ENCODE measurements at regions not wholly inside any gene's neighbourhood (a gene's known extent, or its start where the extent isn't known, plus 50 kb on each side); places are given as distances from the start of the nearest gene placed in this dataset.
"Not testable (repeated sequence)": the region's sequence is repeated elsewhere in the genome, so short reads cannot be mapped to it uniquely, and the experiment has no call there.

DNA sequence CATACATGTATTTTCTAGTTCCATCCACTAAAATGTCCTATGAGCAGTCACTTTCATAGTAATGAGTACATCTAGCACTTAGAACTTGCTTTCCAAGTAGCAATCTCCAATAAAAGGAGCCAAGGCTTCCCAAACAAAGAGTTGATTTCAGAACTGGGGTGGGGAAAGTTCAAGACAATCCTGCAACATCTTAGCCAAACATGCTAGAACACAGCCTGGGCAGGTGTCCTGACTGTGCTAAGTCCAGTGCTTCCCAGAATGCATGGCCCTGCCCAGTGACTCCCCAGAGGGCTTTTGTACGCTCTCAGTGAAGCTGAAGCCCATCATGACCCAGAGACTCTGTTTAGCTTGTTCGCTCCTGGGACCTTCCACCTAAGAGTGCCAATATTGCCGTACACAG, 106.7 kb upstream of the UBAC2 start:
- Histone ChIP-seq H3K27me3 (ENCODE audit: control insufficient read depth, insufficient read depth, low read length) (no peaks in the 10 kb centered on the region), H3K27ac (ENCODE audit: low read length) (no peak overlapping the region), H3K4me1 (ENCODE audit: control insufficient read depth, insufficient read depth, low read length) (no peaks in the 10 kb centered on the region), H3K4me3 (ENCODE audit: low read length) (no peak overlapping the region), H3K9me3 (ENCODE audit: control insufficient read depth, low read depth, low read length) (no peaks in the 10 kb centered on the region), H3K36me3 (ENCODE audit: control insufficient read depth, insufficient read depth, low read length) (no peaks in the 10 kb centered on the region)
- DNase-seq: no peak
- WGBS (ENCODE audit: insufficient coverage, low lambda C conversion rate): no CpG with 5 or more reads among the region's 3 CpGs

DNA sequence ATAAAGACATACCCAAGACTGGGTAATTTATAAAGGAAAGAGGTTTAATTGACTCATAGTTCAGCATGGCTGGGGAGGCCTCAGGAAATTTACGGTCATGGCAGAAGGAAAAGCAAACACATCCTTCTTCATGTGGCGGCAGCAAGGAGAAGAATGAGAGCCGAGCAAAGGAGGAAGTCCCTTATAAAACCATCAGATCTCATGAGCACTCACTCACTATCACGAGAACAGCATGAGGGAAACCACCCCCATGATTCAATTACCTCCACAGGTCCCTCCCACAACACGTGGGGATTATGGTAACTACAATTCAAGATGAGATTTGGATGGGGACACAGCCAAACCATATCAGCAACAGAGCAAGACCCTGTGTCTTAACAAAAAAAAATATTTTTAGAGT, 98.8 kb upstream of the UBAC2 start:
- H3K27me3 ChIP-seq (ENCODE audit: control insufficient read depth, insufficient read depth, low read length); H3K36me3 ChIP-seq (ENCODE audit: control insufficient read depth, insufficient read depth, low read length); H3K4me3 ChIP-seq (ENCODE audit: low read length); H3K9me3 ChIP-seq (ENCODE audit: control insufficient read depth, low read depth, low read length); DNase-seq; H3K4me1 ChIP-seq (ENCODE audit: control insufficient read depth, insufficient read depth, low read length); H3K27ac ChIP-seq (ENCODE audit: low read length): not testable (repeated sequence)
- WGBS (ENCODE audit: insufficient coverage, low lambda C conversion rate): no CpG with 5 or more reads among the region's 5 CpGs

DNA sequence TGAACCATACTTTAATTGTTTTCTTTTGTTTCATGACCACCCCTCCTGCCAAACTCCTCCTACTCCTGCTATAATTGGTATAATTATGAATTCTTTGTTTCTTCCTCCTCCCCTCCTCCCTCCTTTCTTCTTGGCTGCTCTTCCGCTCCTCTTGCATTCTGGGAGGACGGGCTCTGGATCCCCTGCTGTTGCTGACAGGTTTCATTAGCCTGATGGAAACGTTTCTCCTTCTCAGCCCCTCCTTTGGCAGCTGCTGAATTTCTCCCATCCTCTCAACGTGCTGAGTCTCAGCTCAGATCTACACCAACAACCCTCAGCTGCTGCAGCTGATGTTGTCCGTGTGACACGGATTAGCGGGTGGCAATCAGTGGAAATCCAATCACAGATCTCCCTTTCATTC, 97.1 kb upstream of the UBAC2 start:
- Histone ChIP-seq H3K27me3 (ENCODE audit: control insufficient read depth, insufficient read depth, low read length) (peaks cover 5% of the 10 kb centered on the region), H3K27ac (ENCODE audit: low read length) (no peak overlapping the region), H3K4me1 (ENCODE audit: control insufficient read depth, insufficient read depth, low read length) (no peaks in the 10 kb centered on the region), H3K9me3 (ENCODE audit: control insufficient read depth, low read depth, low read length) (no peaks in the 10 kb centered on the region), H3K36me3 (ENCODE audit: control insufficient read depth, insufficient read depth, low read length) (no peaks in the 10 kb centered on the region), H3K4me3 (ENCODE audit: low read length) (no peak overlapping the region)
- 62% methylated on average over 2 of the region's 7 CpGs for WGBS (ENCODE audit: insufficient coverage, low lambda C conversion rate)
- no peak for DNase-seq

DNA sequence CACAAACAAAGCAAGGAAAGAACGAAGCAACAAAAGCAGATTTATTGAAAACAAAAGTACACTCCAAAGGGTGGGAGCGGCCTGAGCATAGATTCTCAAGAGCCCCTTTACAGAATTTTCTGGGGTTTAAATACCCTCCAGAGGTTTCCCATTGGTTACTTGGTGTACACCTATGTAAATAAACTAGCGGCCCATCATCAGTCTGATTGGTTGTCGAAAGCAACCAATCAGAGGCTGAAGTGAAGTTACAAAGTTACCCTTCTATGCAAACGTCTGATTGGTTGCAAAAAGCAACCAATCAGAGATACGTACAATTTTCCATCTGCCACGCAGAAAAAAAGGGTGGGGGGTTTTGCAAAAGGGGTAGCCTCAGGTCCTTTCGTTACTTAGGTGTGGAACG, 96.3 kb upstream of the UBAC2 start:
- H3K27ac ChIP-seq (ENCODE audit: low read length): no peak overlapping the region
- no peaks in the 10 kb centered on the region for H3K9me3 ChIP-seq (ENCODE audit: control insufficient read depth, low read depth, low read length)
- 100% methylated on average over 2 of the region's 9 CpGs for WGBS (ENCODE audit: insufficient coverage, low lambda C conversion rate)
- H3K36me3 ChIP-seq (ENCODE audit: control insufficient read depth, insufficient read depth, low read length): no peaks in the 10 kb centered on the region
- H3K4me3 ChIP-seq (ENCODE audit: low read length): no peak overlapping the region
- no peaks in the 10 kb centered on the region for H3K4me1 ChIP-seq (ENCODE audit: control insufficient read depth, insufficient read depth, low read length)
- no peak for DNase-seq
- peaks cover 5% of the 10 kb centered on the region for H3K27me3 ChIP-seq (ENCODE audit: control insufficient read depth, insufficient read depth, low read length)

DNA sequence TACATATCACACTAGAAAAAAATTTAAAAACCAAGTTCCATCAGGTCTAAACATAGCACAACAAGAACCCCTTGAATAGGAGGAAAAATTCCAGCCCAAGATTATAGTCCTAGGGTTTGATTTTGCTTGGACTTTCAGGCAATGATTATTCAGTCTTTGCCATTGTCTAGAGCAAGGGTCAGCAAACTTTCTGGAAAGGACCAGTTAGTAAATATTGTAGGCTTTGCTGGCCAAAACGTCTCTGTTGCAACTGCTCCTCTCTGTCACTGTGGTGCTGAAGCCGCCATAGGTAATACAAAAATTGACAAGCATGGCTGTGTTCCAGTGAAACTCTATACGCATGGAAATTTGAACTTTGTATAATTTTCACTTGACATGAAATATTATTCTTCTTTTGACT, 95.5 kb upstream of the UBAC2 start:
- no peaks in the 10 kb centered on the region for H3K9me3 ChIP-seq (ENCODE audit: control insufficient read depth, low read depth, low read length)
- peaks cover 5% of the 10 kb centered on the region for H3K27me3 ChIP-seq (ENCODE audit: control insufficient read depth, insufficient read depth, low read length)
- H3K36me3 ChIP-seq (ENCODE audit: control insufficient read depth, insufficient read depth, low read length): no peaks in the 10 kb centered on the region
- no peak for DNase-seq
- H3K27ac ChIP-seq (ENCODE audit: low read length): no peak overlapping the region
- no peak overlapping the region for H3K4me3 ChIP-seq (ENCODE audit: low read length)
- H3K4me1 ChIP-seq (ENCODE audit: control insufficient read depth, insufficient read depth, low read length): no peaks in the 10 kb centered on the region
- no CpG with 5 or more reads among the region's 3 CpGs for WGBS (ENCODE audit: insufficient coverage, low lambda C conversion rate)

DNA sequence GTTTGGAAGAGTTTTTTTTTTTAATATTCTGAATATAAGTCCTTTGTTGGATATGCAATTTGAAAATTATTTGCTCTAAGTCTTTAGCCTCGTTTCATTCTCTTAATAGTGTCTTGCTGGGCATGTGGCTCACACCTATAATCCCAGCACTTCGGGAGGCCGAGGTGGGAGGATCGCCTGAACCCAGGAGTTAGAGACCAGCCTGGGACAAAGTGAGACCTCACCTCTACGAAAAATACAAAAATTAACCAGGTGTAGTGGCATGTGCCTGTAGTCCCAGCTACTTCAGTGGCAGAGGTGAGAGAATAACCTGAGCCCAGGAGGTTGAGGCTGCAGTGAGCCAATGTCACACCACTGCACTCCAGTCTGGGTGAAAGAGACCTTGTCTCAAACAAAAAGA, 87.3 kb upstream of the UBAC2 start:
- H3K4me3 ChIP-seq (ENCODE audit: low read length): no peak overlapping the region
- H3K4me1 ChIP-seq (ENCODE audit: control insufficient read depth, insufficient read depth, low read length): no peaks in the 10 kb centered on the region
- no peaks in the 10 kb centered on the region for H3K36me3 ChIP-seq (ENCODE audit: control insufficient read depth, insufficient read depth, low read length)
- 50% methylated on average over 1 of the region's 5 CpGs for WGBS (ENCODE audit: insufficient coverage, low lambda C conversion rate)
- H3K27ac ChIP-seq (ENCODE audit: low read length): no peak overlapping the region
- no peak for DNase-seq
- H3K27me3 ChIP-seq (ENCODE audit: control insufficient read depth, insufficient read depth, low read length): no peaks in the 10 kb centered on the region
- no peaks in the 10 kb centered on the region for H3K9me3 ChIP-seq (ENCODE audit: control insufficient read depth, low read depth, low read length)

DNA sequence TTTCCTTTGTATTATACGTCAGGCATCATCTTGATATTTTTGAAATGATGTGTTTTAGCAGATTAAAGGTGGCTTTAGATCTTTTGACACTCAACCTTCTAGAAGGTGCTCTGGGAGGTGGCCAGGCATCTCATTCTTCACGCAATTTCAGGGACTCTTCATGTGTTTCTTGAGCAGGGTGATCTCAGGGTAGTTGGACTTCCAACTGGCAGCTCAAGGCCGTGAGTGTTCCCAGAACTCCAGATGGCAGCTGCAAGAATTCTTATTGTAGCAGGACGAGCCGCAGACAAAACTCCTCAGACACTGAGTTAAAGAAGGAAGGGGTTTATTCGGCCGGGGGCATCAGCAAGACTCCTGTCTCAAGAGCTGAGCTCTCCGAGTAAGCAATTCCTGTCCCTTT, 82.5 kb upstream of the UBAC2 start:
- H3K27me3 ChIP-seq (ENCODE audit: control insufficient read depth, insufficient read depth, low read length): peaks cover 2% of the 10 kb centered on the region
- no peaks in the 10 kb centered on the region for H3K4me1 ChIP-seq (ENCODE audit: control insufficient read depth, insufficient read depth, low read length)
- DNase-seq: no peak
- H3K36me3 ChIP-seq (ENCODE audit: control insufficient read depth, insufficient read depth, low read length): no peaks in the 10 kb centered on the region
- no peak overlapping the region for H3K4me3 ChIP-seq (ENCODE audit: low read length)
- H3K27ac ChIP-seq (ENCODE audit: low read length): no peak overlapping the region
- H3K9me3 ChIP-seq (ENCODE audit: control insufficient read depth, low read depth, low read length): no peaks in the 10 kb centered on the region
- whole genome bisulfite sequencing (ENCODE audit: insufficient coverage, low lambda C conversion rate): 100% methylated on average over 1 of the region's 8 CpGs

DNA sequence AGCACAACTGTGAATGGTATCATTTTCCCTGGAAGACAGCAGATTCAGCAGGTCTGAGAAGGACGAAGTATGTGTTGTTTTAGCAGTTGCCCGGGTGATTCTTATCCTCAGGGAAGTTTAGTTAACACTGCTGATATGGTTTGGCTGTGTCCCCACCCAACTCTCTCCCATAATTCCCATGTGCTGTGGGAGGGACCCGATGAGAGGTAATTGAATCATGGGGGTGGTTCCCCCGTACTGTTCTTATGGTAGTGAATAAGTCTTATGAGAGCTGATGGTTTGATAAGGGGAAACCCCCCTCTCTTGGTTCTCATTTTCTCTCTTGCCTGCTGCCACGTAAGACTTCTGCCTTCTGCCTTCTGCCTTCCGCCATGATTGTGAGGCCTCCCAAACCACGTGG, 81.0 kb upstream of the UBAC2 start:
- peak in 1 of 2 donors; percentile 29 for DNase-seq
- Histone ChIP-seq H3K36me3 (ENCODE audit: control insufficient read depth, insufficient read depth, low read length) (no peaks in the 10 kb centered on the region), H3K27ac (ENCODE audit: low read length) (no peak overlapping the region), H3K4me1 (ENCODE audit: control insufficient read depth, insufficient read depth, low read length) (no peaks in the 10 kb centered on the region), H3K27me3 (ENCODE audit: control insufficient read depth, insufficient read depth, low read length) (peaks cover 4% of the 10 kb centered on the region), H3K9me3 (ENCODE audit: control insufficient read depth, low read depth, low read length) (no peaks in the 10 kb centered on the region), H3K4me3 (ENCODE audit: low read length) (no peak overlapping the region)
- no CpG with 5 or more reads among the region's 7 CpGs for WGBS (ENCODE audit: insufficient coverage, low lambda C conversion rate)

DNA sequence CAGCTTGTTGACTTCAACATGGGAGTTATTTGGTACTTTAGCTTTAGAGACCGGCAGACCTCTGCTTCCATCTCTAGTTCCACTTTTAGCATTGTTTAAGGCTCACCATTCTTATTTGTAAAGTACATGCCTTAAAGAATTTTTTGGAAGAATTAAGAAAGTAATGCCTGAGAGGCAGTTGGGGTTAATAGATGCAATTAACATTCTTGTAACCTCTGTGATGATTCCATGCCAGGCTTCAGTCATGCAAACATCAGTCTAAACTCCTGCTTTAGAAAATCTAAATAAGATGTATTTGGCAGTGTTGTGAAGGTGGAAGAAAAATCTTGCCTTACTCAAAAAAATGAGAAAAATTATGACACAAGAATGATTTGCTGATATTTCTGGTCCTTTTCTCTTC, 79.9 kb upstream of the UBAC2 start:
- Histone ChIP-seq H3K4me1 (ENCODE audit: control insufficient read depth, insufficient read depth, low read length) (no peaks in the 10 kb centered on the region), H3K27ac (ENCODE audit: low read length) (no peak overlapping the region), H3K27me3 (ENCODE audit: control insufficient read depth, insufficient read depth, low read length) (peaks cover 4% of the 10 kb centered on the region), H3K9me3 (ENCODE audit: control insufficient read depth, low read depth, low read length) (no peaks in the 10 kb centered on the region), H3K4me3 (ENCODE audit: low read length) (no peak overlapping the region), H3K36me3 (ENCODE audit: control insufficient read depth, insufficient read depth, low read length) (no peaks in the 10 kb centered on the region)
- no peak for DNase-seq
- WGBS (ENCODE audit: insufficient coverage, low lambda C conversion rate): no CpG with 5 or more reads among the region's 1 CpG

DNA sequence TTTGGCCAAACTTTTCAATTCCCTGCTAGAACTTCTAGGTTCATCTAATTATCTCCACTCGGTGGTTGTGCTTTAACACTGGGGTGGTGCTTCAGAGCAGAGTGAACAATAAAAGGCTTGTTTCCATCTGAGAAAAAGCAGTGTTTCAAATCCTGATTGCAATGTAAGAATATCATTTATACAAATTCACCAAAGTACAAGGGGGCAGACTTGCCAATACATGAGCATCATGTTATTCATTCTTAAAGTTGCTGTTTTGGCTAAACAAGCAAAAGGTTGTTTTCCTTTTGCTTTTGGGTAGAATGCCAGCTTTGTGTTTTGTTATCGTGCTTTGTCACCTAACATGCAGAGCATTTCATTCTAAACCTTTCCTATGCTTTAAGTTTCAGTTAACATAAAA, 78.5 kb upstream of the UBAC2 start:
- no peaks in the 10 kb centered on the region for H3K36me3 ChIP-seq (ENCODE audit: control insufficient read depth, insufficient read depth, low read length)
- no peaks in the 10 kb centered on the region for H3K4me1 ChIP-seq (ENCODE audit: control insufficient read depth, insufficient read depth, low read length)
- no peak overlapping the region for H3K4me3 ChIP-seq (ENCODE audit: low read length)
- DNase-seq: no peak
- H3K27me3 ChIP-seq (ENCODE audit: control insufficient read depth, insufficient read depth, low read length): peaks cover 4% of the 10 kb centered on the region
- H3K9me3 ChIP-seq (ENCODE audit: control insufficient read depth, low read depth, low read length): no peaks in the 10 kb centered on the region
- no peak overlapping the region for H3K27ac ChIP-seq (ENCODE audit: low read length)
- no CpG with 5 or more reads among the region's 2 CpGs for WGBS (ENCODE audit: insufficient coverage, low lambda C conversion rate)

DNA sequence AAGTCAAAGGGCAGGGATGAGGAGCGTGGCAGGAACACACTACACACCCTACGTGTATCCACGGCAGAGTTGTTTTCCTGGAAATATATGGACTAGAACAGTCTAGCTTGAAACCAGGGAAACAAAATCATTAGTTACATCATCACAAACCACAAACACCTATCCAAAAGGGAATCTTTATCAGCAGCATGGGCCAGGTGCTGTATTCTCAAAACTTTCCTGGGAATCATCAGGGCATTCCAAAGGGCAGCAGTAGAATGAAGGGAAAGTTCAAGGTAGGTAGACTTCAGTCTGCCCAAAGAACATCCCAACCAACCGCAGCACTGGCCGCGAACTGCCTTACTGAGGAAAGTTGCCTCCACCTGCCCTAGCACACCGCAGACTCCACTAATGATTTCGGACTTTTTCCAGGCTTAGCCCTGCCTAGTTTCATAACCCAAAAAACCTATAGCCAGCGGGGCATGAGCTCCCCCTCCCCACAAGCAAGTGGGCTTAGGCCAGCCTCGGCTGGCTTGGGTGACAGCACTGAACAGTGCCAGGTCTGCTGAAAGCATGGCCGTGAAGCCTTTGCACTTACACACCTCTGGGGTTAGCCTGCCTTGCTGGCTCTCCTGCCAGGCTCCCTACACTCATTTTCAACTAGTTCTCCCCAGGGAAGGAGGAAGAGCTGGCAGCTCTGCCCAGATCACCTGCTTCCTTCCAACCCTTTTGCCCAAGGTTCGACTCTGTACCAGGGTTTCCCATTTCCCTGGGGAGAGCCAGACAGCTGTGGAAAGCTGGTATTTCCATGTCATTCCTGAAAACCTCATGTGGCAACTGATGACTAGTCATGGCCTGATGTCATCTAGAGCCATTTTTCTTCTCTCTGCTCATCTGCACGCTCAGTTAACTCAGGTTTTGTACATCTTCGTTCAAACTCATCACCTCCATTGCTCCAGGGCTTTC, 77.3 kb upstream of the UBAC2 start:
- DNase-seq: no peak
- WGBS (ENCODE audit: insufficient coverage, low lambda C conversion rate): 60% methylated on average over 1 of the region's 14 CpGs
- Histone ChIP-seq H3K36me3 (ENCODE audit: control insufficient read depth, insufficient read depth, low read length) (no peaks in the 10 kb centered on the region), H3K27ac (ENCODE audit: low read length) (no peak overlapping the region), H3K4me3 (ENCODE audit: low read length) (no peak overlapping the region), H3K9me3 (ENCODE audit: control insufficient read depth, low read depth, low read length) (no peaks in the 10 kb centered on the region), H3K4me1 (ENCODE audit: control insufficient read depth, insufficient read depth, low read length) (no peaks in the 10 kb centered on the region), H3K27me3 (ENCODE audit: control insufficient read depth, insufficient read depth, low read length) (peaks cover 4% of the 10 kb centered on the region)
